Stimulated activated CD4-positive, alpha-beta T cell treated with anti-CD3 and anti-CD28 coated beads, Interleukin-2, amount 100 ng/mL, for 4 hours (primary cell): ENCODE measurements at regions not wholly inside any gene's neighbourhood (a gene's known extent, or its start where the extent isn't known, plus 50 kb on each side); places are given as distances from the start of the nearest gene placed in this dataset.

Experiments used
- DNase-seq: peaks from one replicate; pipeline ENCODE4 v3.0.0-alpha.2; 2020; ENCODE audit warnings: low read depth

- DNase-seq = no peak
Measured at GRCh38 chr22:27123880-27124279, 466.5 kb downstream of the MIAT start.

- no peak for DNase-seq
Measured at GRCh38 chr22:27124351-27124966, 467.1 kb downstream of the MIAT start.

- no peak for DNase-seq
Measured at GRCh38 chr22:27125539-27125938, 468.2 kb downstream of the MIAT start.

GRCh38 chr22:27127911-27128310, 470.5 kb downstream of the MIAT start:
- no peak for DNase-seq

- DNase-seq = no peak
Measured at GRCh38 chr22:27128461-27129085, 471.2 kb downstream of the MIAT start.

GRCh38 chr22:27129266-27129665, 471.9 kb downstream of the MIAT start:
- DNase-seq = no peak

- DNase-seq = no peak
Measured at GRCh38 chr22:27130906-27131305, 473.5 kb downstream of the MIAT start.

- DNase-seq = no peak
Measured at GRCh38 chr22:27131346-27131745, 474.0 kb downstream of the MIAT start.

GRCh38 chr22:27132400-27132799, 475.0 kb downstream of the MIAT start:
- no peak for DNase-seq

- DNase-seq = no peak
Measured at GRCh38 chr22:27133019-27133431, 475.6 kb downstream of the MIAT start.

- DNase-seq = no peak
Measured at GRCh38 chr22:27133681-27134314, 476.4 kb downstream of the MIAT start.

GRCh38 chr22:27134315-27134701, 476.9 kb downstream of the MIAT start:
- DNase-seq = no peak

GRCh38 chr22:27135031-27135981, 477.9 kb downstream of the MIAT start:
- no peak for DNase-seq

- DNase-seq = no peak
Measured at GRCh38 chr22:27136596-27136995, 479.2 kb downstream of the MIAT start.

GRCh38 chr22:27137871-27138337, 480.5 kb downstream of the MIAT start:
- DNase-seq = no peak

- no peak for DNase-seq
Measured at GRCh38 chr22:27138471-27138870, 481.1 kb downstream of the MIAT start.

GRCh38 chr22:27139935-27140511, 482.6 kb downstream of the MIAT start:
- no peak for DNase-seq

GRCh38 chr22:27142286-27142685, 484.9 kb downstream of the MIAT start:
- no peak for DNase-seq

- no peak for DNase-seq
Measured at GRCh38 chr22:27144321-27144720, 486.9 kb downstream of the MIAT start.

- no peak for DNase-seq
Measured at GRCh38 chr22:27146866-27147633, 489.7 kb downstream of the MIAT start.

- no peak for DNase-seq
Measured at GRCh38 chr22:27148055-27148454, 490.7 kb downstream of the MIAT start.
